Brain pericyte (primary cell): ENCODE measurements at regions not wholly inside any gene's neighbourhood (a gene's known extent, or its start where the extent isn't known, plus 50 kb on each side); places are given as distances from the start of the nearest gene placed in this dataset.
"Not testable (repeated sequence)": the region's sequence is repeated elsewhere in the genome, so short reads cannot be mapped to it uniquely, and the experiment has no call there.

Experiments used
- DNase-seq: peaks from one replicate; pipeline ENCODE4 v3.0.0-alpha.2; 2012; ENCODE audit warnings: low read depth, low spot score

DNA sequence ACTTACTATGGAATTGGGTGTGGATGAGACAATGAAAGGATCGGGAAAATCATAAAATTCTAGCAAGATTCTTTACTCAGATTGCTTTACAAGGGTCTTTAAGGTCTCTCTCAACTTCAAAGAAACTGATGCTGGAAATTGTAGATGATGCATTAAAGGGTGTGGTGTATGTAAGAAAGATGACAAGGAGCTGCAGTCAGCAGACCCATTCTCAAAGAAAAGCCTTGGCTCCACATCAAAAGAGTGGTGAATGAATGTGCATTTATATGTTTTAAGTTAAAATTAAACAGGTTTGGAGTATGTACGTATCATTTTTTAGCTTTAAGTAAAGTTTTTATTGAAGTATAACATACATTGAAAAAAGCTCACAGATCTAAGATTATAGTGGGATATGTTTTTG, 194.5 kb downstream of the C12orf75 start:
- DNase-seq = no peak

DNA sequence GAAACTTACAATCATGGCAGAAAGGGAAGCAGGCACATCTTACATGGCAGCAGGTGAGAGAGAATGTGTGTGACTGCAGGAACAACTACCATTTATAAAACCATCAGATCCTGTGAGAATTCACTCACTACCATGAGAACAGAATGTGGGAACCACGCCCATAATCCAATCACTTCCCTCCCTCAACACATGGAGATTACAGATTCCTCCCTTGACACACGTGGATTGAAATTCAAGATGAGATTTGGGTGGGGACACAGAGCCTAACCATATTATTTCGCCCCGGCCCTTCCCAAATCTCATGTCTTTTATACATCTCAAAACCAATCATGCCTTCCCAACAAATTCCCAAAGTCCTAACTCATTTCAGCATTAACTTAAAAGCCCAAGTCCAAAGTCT, 203.6 kb downstream of the C12orf75 start:
- DNase-seq = no peak

DNA sequence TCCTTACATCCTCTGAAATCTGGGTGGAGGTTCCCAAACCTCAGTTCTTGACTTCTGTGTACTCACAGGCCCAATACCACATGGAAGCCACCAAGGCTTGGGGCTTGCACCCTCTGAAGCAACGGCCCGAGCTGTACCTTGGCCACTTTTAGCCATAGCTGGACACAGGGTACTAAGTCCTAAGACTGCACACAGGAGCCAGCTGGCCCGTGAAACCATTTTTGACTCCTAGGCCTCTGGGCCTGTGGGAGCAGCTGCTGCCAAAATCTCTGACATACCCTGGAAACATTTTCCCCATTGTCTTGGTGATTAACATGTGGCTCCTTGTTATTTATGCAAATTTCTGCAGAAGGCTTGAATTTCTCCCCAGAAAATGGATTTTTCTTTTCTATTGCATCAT, 204.5 kb downstream of the C12orf75 start:
- DNase-seq = not testable (repeated sequence)

DNA sequence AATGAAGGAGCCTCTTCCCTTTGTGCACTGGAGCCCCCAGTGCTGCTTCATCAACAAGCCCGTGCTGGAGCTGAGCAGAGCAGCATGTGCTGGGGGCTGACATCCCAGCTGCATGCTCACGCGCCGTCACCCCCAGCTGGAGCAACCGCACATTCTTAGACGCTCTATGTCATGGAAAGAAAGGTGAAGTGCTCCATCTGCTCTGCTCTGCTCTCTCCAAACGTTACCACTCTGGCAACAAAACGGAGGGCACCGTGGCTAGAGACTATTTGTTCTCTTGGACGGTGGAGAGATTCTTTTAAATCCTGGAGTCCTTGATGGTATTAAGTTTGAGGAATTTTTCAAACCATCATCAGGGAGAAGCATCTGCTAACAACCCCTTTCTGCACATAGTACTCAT, 208.4 kb downstream of the C12orf75 start:
- no peak for DNase-seq

DNA sequence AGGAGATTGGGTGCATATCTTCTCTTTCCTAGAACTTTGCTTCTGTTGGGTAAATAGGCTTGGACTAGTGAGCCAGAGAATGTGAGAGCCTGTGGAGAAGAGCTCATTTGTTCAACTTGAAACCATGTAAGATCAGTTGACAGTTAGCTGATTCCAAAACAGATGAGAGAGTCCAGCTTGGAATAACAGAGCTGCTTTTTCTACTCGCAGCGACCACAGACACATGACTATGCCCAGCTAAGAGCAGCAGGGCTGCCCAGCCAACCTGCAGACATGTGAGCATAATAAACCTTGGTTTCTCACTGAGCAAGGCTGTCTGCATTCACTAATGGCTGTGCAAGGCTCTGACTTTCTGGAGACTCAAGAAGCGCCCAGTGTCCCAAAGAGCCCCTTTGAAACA, 209.2 kb downstream of the C12orf75 start:
- DNase-seq = no peak

DNA sequence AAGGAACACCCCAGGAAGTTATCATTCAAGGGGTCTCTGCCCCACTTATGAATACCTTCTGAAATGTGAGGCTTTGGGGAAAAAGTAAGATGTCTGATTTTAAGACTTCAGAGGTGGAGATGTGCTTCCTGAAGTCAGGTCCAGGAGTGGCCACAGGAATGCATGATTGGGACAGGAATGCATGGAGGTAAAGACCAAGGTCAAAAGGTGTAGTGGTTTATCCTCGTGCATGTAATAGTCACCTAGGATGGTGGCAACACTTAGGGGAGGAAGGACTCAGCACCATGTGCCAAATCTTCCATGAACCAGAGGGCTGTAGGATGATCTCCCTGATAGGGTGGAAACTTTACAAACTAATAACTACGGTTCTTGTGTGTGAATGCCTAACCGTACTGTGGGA, 217.3 kb downstream of the C12orf75 start:
- no peak for DNase-seq

DNA sequence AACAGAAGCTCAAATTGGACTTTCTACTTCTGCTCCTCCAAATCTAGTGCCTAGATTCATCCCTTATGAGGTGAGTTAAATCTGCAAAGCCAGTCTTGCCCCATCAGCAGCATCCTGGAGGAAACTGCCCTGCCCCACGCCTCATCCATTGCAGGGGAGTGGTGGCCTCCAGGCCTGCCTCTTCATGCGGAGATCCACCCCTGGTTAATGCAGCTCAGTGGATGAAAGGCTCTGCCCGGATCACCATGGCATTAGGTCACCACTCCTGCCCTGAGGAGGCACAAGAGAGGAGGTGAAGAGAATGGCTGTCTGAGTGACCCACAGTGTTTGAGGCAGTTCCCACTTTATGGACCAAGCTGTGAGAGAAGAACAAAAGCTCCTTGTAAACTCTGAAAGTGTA, 218.1 kb downstream of the C12orf75 start:
- DNase-seq = no peak

DNA sequence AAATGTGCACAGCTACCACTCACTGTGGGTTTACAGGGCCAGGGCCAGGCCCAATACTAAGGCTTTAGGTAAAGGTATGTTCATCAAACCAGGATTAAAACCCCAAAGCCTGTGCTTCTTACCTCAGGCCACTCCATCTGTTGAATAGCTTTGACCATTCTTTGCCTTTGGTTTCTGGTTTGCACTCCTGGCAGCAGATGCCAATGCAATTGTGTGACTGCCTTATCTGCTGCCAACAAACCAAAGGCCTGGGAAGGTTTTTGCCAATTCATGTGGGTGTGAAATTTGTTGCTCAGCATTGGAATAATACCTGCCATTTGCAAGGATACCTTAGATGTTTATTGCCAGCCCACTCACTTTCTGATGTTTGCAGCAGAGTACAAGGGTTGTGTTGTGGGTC, 221.6 kb downstream of the C12orf75 start:
- DNase-seq = no peak

DNA sequence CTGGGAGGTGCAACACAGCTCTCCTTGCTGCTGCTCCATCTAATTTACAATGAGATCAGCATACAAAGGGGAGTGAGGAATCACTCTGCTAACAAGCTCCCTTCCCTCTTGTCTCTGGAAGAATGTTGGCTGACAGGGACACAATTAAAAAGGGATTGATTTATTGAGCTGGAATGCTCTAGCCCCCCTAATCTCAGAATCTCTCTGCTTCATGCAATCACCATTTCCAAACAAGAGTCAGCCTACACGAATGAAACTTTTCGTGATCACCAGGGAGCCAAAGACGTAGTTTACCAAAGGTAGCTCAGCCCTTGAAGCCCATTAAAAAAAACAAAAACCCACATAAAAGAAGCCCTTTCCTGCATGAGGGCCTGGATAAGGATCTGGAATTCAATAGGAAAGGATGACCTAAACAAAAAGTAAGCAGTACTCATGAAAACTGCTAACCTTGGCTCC, 223.8 kb downstream of the C12orf75 start:
- no peak for DNase-seq

DNA sequence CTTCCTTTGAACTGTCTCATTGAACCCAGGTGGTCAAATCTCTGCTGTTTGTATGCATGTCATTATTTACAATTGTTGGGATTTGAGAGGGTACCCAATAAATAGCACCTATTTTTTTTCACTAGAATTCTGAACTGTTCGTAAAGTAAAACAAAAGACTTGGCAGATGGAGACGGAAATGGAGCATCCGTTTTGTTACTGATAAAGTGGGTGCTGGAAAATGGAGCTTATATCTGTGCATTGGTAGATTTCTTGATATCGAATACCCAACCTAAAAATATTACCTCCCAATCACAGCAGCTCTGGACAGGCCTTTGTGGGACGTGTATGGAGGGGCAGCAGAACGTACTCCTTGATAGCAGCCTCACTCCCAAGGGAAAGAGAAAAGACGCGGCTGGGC, 224.4 kb downstream of the C12orf75 start:
- no peak for DNase-seq

DNA sequence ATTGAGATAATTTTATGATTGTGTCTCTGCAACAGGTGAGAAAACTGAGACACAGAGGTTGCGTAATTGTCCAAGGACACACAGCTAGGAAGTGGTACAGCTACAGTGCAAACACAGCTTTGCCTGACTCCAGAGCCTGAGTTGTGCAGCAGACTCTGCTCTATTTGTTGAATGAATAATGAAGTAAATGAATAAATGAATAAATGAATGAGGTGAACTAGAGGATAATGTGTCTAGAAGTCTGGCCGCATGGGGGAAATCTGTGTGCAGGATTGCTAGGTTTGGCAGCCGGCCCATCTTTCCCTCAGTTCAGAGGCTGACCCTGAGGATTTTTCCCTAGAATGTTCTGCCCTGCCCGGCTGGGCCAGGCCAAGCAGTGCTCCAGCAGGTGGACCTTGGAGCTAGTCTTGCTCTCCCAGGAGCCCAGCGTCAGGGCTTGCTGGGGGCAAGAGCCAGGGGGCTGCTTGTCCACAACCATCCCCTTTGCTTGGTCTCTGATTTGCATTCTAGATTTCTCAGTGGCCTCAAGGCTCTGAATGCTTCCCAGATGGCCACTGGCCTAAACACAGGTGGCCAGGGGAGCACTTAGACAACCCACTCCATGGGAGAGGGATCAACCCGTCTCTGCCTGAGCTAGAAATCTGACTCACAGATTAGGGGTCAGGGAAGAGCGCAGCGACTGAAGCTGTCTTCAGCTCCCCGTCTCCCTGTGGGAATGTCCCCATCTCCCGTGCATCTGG, 225.2 kb downstream of the C12orf75 start:
- no peak for DNase-seq

DNA sequence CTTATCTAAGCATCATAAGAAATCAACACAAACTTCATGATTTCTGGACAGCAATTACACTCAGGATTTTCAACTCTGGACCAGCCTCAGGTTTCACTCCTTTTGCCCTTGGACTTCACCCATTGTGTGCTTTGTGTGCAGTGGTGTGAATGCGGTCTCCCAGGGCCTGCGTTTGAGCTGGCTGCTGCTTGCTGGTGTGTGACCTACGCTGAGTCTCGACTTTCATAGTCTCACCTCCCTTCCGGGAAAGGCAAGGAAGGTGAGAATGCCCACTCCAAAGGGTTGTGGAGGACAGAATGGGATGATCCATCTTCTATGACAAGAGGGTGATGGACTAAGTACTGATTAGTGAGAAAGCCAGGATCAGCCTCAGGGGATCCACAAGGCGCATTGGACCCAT, 228.8 kb downstream of the C12orf75 start:
- no peak for DNase-seq

DNA sequence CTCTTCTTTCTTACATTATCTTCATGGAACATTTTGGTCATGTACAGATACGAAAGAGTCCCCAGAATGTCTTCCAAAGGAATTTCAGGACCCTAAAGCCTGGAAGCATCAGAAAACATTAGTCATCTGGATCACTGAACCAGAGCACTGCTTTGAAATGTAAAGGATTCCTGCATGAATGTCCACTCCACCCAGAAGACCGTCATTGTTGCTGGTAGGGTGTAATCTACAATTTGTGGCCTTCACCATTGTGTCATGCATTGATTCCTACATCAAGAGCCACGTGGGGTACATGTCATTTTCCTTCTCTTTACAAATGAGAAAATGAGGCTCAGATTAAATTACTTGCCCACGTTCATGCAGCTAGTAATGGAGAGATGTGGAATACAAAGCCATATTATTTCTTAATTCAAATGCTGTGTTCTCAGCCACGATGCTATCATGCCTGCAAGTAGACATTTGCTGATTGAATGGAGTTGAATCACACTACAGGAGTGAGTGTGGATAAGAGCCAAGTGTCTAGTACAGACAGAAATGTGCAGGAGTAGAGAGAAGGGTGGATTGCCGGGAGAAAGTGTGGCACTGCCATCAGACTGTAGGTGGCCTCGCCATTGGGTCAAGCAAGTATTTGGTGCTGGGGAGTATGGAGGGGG, 231.2 kb downstream of the C12orf75 start:
- DNase-seq = no peak

DNA sequence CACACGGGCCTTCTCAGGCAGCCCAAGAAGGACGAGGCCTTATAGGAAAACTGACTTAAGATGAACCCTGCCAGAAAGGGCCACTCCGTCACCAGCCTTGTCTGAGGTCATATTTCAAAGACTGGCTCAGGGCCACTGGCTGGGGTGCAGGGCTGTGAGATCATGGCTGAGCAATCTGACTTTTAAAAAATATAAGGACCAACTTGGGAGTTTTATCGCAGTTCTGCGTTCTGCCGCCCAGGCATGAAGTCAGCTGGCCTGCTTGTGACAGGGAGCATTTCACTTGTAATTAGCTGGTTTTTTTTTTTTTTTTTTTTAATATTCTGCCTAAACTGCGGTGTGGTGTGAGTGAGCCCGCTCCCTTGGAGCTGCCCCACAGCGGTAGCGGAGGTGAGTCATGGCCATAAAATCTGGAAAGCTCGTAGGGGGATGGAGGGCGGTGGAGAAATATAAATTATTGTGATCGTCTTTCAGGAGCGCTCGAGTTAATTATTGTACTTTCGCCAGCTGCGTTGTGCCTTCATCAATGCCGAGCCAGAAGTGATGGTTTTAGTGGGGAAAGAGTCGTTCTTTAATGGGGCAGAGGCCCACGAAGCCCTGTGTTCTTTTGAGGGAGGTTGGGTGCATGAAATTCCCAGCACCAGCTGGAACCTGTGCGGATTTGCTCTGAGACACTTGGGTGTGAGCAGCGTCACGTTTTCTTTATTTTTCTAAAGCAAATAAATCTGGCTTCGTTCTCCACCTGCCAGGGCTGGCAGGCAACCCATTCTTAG, 231.9 kb downstream of the C12orf75 start:
- peak; percentile 13 for DNase-seq

DNA sequence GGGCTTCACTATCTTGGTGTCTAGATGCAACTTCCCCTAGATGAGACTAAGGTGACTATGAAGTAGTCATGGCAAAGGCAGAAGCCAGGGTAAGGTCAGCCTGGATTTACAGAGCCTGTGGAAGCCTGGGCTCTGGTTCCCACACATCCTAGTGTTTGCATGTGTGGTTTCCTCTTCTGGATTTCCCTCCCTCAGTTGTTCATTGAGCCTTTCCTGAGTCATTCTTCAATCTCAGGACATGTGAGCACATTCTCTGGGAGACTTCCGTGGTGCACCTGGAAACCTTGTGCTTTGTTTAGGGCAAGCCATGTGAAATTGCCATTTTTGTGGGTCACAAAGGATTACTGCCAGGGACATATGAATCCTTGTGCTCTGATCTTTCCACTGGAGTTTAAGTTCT, 236.6 kb downstream of the C12orf75 start:
- no peak for DNase-seq

DNA sequence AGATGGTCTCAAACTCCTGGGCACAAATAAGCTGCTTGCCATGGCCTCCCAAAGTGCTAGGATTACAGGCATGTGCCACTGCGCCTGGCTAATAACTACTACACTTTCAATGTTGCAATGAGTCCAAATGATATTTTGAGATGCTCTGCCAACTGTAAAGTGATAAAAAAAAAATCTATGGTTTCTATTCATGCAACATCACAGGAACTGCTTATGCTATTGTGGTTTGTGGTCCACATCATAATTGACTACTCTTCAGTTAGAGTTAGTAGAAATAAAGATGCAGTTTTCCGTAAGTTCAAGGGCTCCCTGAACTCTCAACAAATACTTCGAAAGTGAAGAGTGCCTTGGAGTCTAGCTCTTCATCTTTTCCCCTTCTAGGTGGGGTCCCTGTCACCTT, 239.4 kb downstream of the C12orf75 start:
- no peak for DNase-seq

DNA sequence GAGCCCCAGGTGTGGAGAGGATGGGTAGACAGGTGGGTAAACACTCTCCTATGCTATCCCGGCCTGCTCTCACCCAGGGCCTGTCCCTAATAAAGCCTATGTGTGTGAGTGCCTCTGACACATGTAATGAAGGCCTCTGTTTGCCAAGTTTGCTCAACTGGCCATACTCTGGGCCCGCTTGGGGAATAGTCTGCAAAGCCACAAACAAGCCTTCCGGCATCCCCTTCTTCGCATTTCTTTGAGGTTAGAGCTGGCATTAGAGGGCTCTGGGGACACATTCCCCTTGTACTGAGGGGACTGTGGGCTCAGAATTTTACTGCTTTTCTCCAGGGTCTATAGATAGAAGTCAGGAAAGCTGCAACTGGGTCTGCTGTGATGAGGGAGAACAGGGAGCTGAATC, 240.5 kb downstream of the C12orf75 start:
- DNase-seq = no peak

DNA sequence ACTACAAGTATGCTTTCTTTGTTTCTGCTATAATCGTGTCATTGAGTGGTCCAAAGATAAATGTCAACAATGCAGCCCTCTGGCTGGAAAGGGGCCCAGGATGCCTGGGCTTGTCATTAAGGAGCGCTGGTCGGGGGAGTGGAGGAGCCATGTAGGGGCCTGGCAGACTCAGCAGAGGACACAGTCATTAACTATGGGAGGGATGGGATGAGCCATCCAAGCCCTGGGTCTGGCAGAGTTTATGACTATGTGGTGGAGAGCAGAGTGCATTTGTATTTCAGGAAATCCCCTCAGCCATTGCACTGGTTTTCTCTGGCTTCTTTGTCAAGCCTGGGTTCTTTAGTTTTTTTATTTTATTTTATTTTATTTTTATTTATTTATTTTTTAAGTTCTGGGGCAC, 243.1 kb downstream of the C12orf75 start:
- DNase-seq = no peak

DNA sequence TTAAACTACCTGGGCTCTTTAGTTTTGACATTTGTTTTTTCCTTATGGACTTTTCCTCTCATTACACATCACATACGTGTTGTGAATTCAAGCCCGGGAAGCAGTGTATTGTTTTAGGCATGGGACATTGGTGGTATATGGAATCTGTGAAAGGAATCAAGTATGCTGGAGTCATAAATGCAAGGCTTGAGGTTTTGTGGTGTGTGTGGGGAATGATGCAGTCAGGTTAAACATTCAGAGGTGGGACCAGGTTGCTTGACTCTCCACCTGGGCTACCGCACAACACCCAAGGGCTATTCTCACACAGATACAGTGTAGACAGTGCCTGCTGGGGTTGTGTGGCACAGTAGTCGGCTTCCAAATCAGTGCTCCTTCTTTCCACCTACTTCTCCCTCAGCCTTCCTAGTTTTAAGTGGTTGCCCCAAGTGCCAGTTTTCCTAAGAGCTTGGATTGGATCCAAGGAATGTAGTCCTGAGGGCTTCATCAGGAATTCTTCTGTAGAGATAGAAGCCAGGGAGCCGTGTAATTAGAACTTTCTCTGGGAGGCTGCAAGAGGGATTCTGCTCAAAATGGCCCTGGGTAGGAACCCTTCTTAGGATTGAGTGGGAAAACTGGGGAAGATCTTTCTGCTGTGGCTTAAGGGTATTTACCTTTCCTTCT, 243.7 kb downstream of the C12orf75 start:
- no peak for DNase-seq

DNA sequence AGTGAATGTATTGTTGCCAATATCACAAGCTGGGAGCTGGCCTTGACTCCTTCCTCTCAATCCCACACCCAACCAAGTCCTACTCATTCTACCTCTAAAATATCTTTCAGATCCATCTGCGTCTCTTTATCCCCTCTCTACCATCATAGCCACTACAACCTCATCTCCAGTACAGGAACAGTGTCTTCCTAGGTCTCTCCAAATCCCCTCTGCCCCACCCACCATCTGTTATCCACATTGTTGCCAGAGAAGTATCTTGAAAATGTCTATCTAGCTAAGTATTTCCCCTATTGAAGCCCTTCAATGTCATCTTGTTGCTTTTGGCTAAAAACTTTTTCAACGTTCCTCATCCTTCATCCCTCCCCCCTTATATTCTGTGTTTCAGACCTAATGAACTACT, 244.7 kb downstream of the C12orf75 start:
- DNase-seq = no peak

DNA sequence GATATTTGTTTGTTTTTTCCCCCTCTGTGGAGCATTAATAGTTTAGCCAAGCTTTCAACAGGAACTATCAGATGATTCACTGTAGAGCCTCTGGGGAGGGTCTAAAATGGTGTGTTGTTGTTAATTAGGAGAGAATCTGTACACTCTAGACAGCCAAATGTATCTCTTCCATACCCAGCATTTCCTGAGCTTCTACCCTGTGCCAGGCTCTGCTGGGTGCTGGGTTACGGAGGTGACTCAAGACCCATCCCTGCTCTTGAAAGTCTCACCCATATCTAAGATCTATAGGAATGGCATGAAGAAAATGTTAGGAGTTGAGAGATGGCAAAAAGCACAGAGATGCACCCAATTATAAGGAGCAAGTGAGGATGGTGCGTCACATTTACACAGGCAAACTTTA, 245.8 kb downstream of the C12orf75 start:
- no peak for DNase-seq

DNA sequence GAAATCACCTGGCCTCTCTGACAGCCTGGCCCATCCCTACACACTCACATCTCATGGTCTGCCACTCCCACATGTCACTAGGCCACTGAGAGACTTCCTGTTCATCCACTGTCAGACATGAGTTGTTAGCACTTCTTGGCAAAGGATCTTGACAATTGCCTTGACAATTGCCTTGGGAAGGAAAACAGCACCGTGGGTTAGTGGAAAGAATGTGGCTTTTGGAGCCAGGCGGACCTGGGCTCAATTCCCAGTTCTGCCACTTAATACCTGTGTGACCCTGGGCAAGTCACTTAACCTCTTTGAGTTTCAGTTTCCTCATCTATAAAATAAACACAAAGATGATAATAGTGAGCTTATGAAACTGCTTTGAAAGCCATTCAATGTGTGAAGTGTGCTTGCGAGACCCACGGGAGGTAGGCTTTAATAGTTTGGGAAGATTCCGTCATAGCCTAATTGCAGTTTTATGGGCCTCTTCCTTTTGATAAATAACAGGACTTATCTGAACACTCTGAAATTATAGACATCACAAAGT, 250.4 kb downstream of the C12orf75 start:
- DNase-seq = no peak
